Spleen (tissue), 11 donors: ENCODE measurements at regions not wholly inside any gene's neighbourhood (a gene's known extent, or its start where the extent isn't known, plus 50 kb on each side); places are given as distances from the start of the nearest gene placed in this dataset.

Source experiments
- DNase-seq: peaks from one replicate; pipeline ENCODE4 v3.0.0-alpha.2; 2020
- H3K27ac ChIP-seq, 8 donors: fragments of 200-600 bp; sonication (generic) in 7 of 8; 1 replicate in 4 of 8; 2 replicates in 4 of 8; pipeline versions ENCODE4 v1.5.0 to v1.8.0; 2016 to 2021; ENCODE audit warnings: inconsistent platforms in 4 of 8, mild to moderate bottlenecking in 4 of 8, moderate library complexity in 1 of 8
- H3K27me3 ChIP-seq, 7 donors: fragments of 200-600 bp; sonication (generic) in 6 of 7; replicated peaks in 1 of 7; 1 replicate in 4 of 7; 2 replicates in 3 of 7; pipeline versions ENCODE4 v1.5.0 to v1.8.0; 2016 to 2021; ENCODE audit warnings: inconsistent platforms in 3 of 7, mild to moderate bottlenecking in 1 of 7
- H3K36me3 ChIP-seq, 6 donors: fragments of 200-600 bp; sonication (generic) in 5 of 6; 1 replicate in 4 of 6; 2 replicates in 2 of 6; pipeline versions ENCODE4 v1.5.0 to v1.8.0; 2016 to 2021; ENCODE audit warnings: inconsistent platforms in 2 of 6
- H3K4me1 ChIP-seq, 6 donors: fragments of 200-600 bp; sonication (generic) in 5 of 6; 1 replicate in 3 of 6; 2 replicates in 3 of 6; pipeline versions ENCODE4 v1.5.0 to v1.8.0; 2016 to 2021; ENCODE audit warnings: inconsistent platforms in 3 of 6
- H3K4me3 ChIP-seq, 8 donors: fragments of 200-600 bp; sonication (generic) in 7 of 8; 1 replicate in 4 of 8; 2 replicates in 4 of 8; pipeline versions ENCODE4 v1.5.0 to v1.8.0; 2016 to 2021; ENCODE audit warnings: inconsistent platforms in 4 of 8, mild to moderate bottlenecking in 4 of 8, moderate library complexity in 2 of 8
- H3K9me3 ChIP-seq, 8 donors: fragments of 200-600 bp; sonication (generic) in 7 of 8; 1 replicate in 4 of 8; 2 replicates in 4 of 8; pipeline versions ENCODE4 v1.5.0 to v1.8.0; 2016 to 2021; ENCODE audit warnings: inconsistent platforms in 4 of 8
- CTCF ChIP-seq, 11 experiments: fragments of 200-600 bp in 7 of 11; fragments of 450-650 bp in 4 of 11; sonication (generic) in 4 of 11; IDR thresholded peaks in 8 of 11; conservative IDR thresholded peaks in 3 of 11; 1 replicate in 7 of 11; 2 replicates in 4 of 11; pipeline versions ENCODE4 v1.4.0 to v1.8.0; 2016 to 2021; ENCODE audit warnings: antibody characterized with exemption in 11 of 11, inconsistent platforms in 4 of 11, mild to moderate bottlenecking in 1 of 11
- POLR2A ChIP-seq, 3 donors: fragments of 450-650 bp; IDR thresholded peaks; one replicate each; pipeline ENCODE4 v1.5.1; 2017; ENCODE audit warnings: antibody characterized with exemption in 3 of 3, mild to moderate bottlenecking in 1 of 3
- POLR2AphosphoS5 ChIP-seq, 3 donors: sonication (generic); formaldehyde crosslinking; IDR thresholded peaks; one replicate each; pipeline ENCODE4 v1.5.1; 2017; ENCODE audit warnings: antibody characterized with exemption in 3 of 3
- WGBS, 5 donors: extraction: QIAGEN DNeasy Blood & Tissue Kit in 3 of 5; methylation state at CpG; one replicate each; pipeline versions ENCODE4 v1.1.5 to v1.1.7; 2013 to 2018; 5-methylcytosine and 5-hydroxymethylcytosine counted together
- intact Hi-C: fragments of 100-400 bp; cut with DNase I; formaldehyde crosslinking; loops from one replicate; pipeline ENCODE4 v1.15.0; 2023; ENCODE audit warnings: low total_unique reads
- donor health status: healthy with polysubstance abuse.
- donor health status: DM: no; HTN: no; CAD: no; lungs with moderate emphysema.
- donor health status: DM: no; HTN: no; CAD: no.
- donor health status: Bipolar disorder and iron deficiency.
- donor health status: healthy.
- donor health status: DM: no; HTN: no; CAD: no.
- donor health status: DM: yes; HTN: yes; CAD: no.

- H3K27me3 ChIP-seq, result no peaks in the 10 kb centered on the region
- WGBS, 5 donors, result 65 to 86% (median 81%) methylated on average over 2 of the region's 2 CpGs
Measured at GRCh38 chr13:22312405-22312803, 641.5 kb downstream of the FGF9 start.

GRCh38 chr13:22316494-22317025 is 645.7 kb downstream of the FGF9 start:
- intact Hi-C loops, result no loop called here
- no peaks in the 10 kb centered on the region for H3K36me3 ChIP-seq
- 65 to 87% (median 76%) methylated on average over 7 to 8 of the region's 8 CpGs for WGBS, 5 donors
- no peak overlapping the region for H3K4me3 ChIP-seq
- H3K27ac ChIP-seq, result no peak overlapping the region
- H3K9me3 ChIP-seq, result peaks cover 0 to 9% (median 0%) of the 10 kb centered on the region in 8 donors
- no peak for TF ChIP-seq POLR2AphosphoS5 (IDR thresholded peaks at IDR 0.05)
- TF ChIP-seq POLR2A (IDR thresholded peaks at IDR 0.05), result no peak
- no peak for TF ChIP-seq CTCF (IDR thresholded peaks at IDR 0.05 in 8 of 11, conservative IDR thresholded peaks at IDR 0.05 in 3 of 11)
- no peaks in the 10 kb centered on the region for H3K4me1 ChIP-seq
- no peak for DNase-seq
- no peaks in the 10 kb centered on the region for H3K27me3 ChIP-seq

More at GRCh38 chr13:22312405-22312803, 641.5 kb downstream of the FGF9 start:
- Histone ChIP-seq H3K4me3 (no peak overlapping the region), H3K9me3 (peaks cover 0 to 12% (median 0%) of the 10 kb centered on the region in 8 donors), H3K27ac (no peak overlapping the region), H3K36me3 (no peaks in the 10 kb centered on the region), H3K4me1 (no peaks in the 10 kb centered on the region)
- intact Hi-C loops, result no loop called here
- TF ChIP-seq POLR2A (IDR thresholded peaks at IDR 0.05), result no peak
- no peak for TF ChIP-seq CTCF (IDR thresholded peaks at IDR 0.05 in 8 of 11, conservative IDR thresholded peaks at IDR 0.05 in 3 of 11)
- TF ChIP-seq POLR2AphosphoS5 (IDR thresholded peaks at IDR 0.05), result no peak
- DNase-seq, result no peak

- Histone ChIP-seq H3K4me3 (no peak overlapping the region), H3K4me1 (no peaks in the 10 kb centered on the region), H3K27ac (no peak overlapping the region), H3K27me3 (no peaks in the 10 kb centered on the region), H3K36me3 (no peaks in the 10 kb centered on the region), H3K9me3 (peaks cover 0 to 6% (median 0%) of the 10 kb centered on the region in 8 donors)
- DNase-seq, result no peak
- WGBS, 5 donors, result 63 to 75% (median 70%) methylated on average over 3 of the region's 3 CpGs
- TF ChIP-seq CTCF (IDR thresholded peaks at IDR 0.05 in 8 of 11, conservative IDR thresholded peaks at IDR 0.05 in 3 of 11) (no peak), POLR2AphosphoS5 (IDR thresholded peaks at IDR 0.05) (no peak), POLR2A (IDR thresholded peaks at IDR 0.05) (no peak)
- intact Hi-C loops, result no loop called here
Measured at GRCh38 chr13:22320991-22321390, 650.1 kb downstream of the FGF9 start.

- Histone ChIP-seq H3K4me3 (no peak overlapping the region), H3K27me3 (no peaks in the 10 kb centered on the region), H3K27ac (no peak overlapping the region), H3K4me1 (no peaks in the 10 kb centered on the region), H3K36me3 (no peaks in the 10 kb centered on the region), H3K9me3 (peaks cover 0 to 2% (median 0%) of the 10 kb centered on the region in 8 donors)
- no peak for DNase-seq
- no peak for TF ChIP-seq CTCF (IDR thresholded peaks at IDR 0.05 in 8 of 11, conservative IDR thresholded peaks at IDR 0.05 in 3 of 11)
- TF ChIP-seq POLR2AphosphoS5 (IDR thresholded peaks at IDR 0.05), result no peak
- TF ChIP-seq POLR2A (IDR thresholded peaks at IDR 0.05), result no peak
- intact Hi-C loops, result no loop called here
- 52 to 82% (median 80%) methylated on average over 3 of the region's 3 CpGs for WGBS, 5 donors
Measured at GRCh38 chr13:22325761-22326160, 654.9 kb downstream of the FGF9 start.
